ENCODE measurements at regions not wholly inside any gene's neighbourhood (a gene's known extent, or its start where the extent isn't known, plus 50 kb on each side); places are given as distances from the start of the nearest gene placed in this dataset.
"Not testable (repeated sequence)": the region's sequence is repeated elsewhere in the genome, so short reads cannot be mapped to it uniquely, and the experiment has no call there.

GRCh38 chr5:167295681-167296005 is 995.8 kb upstream of the WWC1 start:
- peak; percentile 38 for DNase-seq (ENCODE audit: low read depth, low spot score)

GRCh38 chr5:167296066-167296465 is 995.4 kb upstream of the WWC1 start:
- DNase-seq (ENCODE audit: low read depth, low spot score): peak; percentile 25

GRCh38 chr5:167296661-167297060 is 994.8 kb upstream of the WWC1 start:
- peak; percentile 33 for DNase-seq (ENCODE audit: low read depth, low spot score)

GRCh38 chr5:167299861-167300260 is 991.6 kb upstream of the WWC1 start:
- not testable (repeated sequence) for DNase-seq (ENCODE audit: low read depth, low spot score)

- no peak for DNase-seq (ENCODE audit: low read depth, low spot score)
Observed at GRCh38 chr5:167303582-167303981, 987.9 kb upstream of the WWC1 start.

GRCh38 chr5:167304834-167305469 is 986.5 kb upstream of the WWC1 start:
- peak; percentile 13 for DNase-seq (ENCODE audit: low read depth, low spot score)

- no peak for DNase-seq (ENCODE audit: low read depth, low spot score)
Observed at GRCh38 chr5:167305591-167306213, 985.7 kb upstream of the WWC1 start.

GRCh38 chr5:167307042-167307441 is 984.4 kb upstream of the WWC1 start:
- DNase-seq (ENCODE audit: low read depth, low spot score): no peak

- no peak for DNase-seq (ENCODE audit: low read depth, low spot score)
Observed at GRCh38 chr5:167308466-167308865, 983.0 kb upstream of the WWC1 start.

- DNase-seq (ENCODE audit: low read depth, low spot score): no peak
Observed at GRCh38 chr5:167309941-167310517, 981.4 kb upstream of the WWC1 start.

GRCh38 chr5:167311340-167311739 is 980.1 kb upstream of the WWC1 start:
- DNase-seq (ENCODE audit: low read depth, low spot score): no peak

- no peak for DNase-seq (ENCODE audit: low read depth, low spot score)
Observed at GRCh38 chr5:167312225-167312624, 979.2 kb upstream of the WWC1 start.

GRCh38 chr5:167315762-167316161 is 975.7 kb upstream of the WWC1 start:
- DNase-seq (ENCODE audit: low read depth, low spot score): no peak

GRCh38 chr5:167317884-167318283 is 973.6 kb upstream of the WWC1 start:
- DNase-seq (ENCODE audit: low read depth, low spot score): no peak

GRCh38 chr5:167319243-167319642 is 972.2 kb upstream of the WWC1 start:
- DNase-seq (ENCODE audit: low read depth, low spot score): no peak

GRCh38 chr5:167320019-167320418 is 971.4 kb upstream of the WWC1 start:
- DNase-seq (ENCODE audit: low read depth, low spot score): no peak

GRCh38 chr5:167332309-167332708 is 959.1 kb upstream of the WWC1 start:
- peak; percentile 4 for DNase-seq (ENCODE audit: low read depth, low spot score)

GRCh38 chr5:167336161-167336560 is 955.3 kb upstream of the WWC1 start:
- DNase-seq (ENCODE audit: low read depth, low spot score): no peak

GRCh38 chr5:167339205-167339604 is 952.2 kb upstream of the WWC1 start:
- DNase-seq (ENCODE audit: low read depth, low spot score): no peak

GRCh38 chr5:167346461-167346860 is 945.0 kb upstream of the WWC1 start:
- no peak for DNase-seq (ENCODE audit: low read depth, low spot score)

- no peak for DNase-seq (ENCODE audit: low read depth, low spot score)
Observed at GRCh38 chr5:167348251-167348926, 943.1 kb upstream of the WWC1 start.

- no peak for DNase-seq (ENCODE audit: low read depth, low spot score)
Observed at GRCh38 chr5:167348980-167349379, 942.5 kb upstream of the WWC1 start.

- DNase-seq (ENCODE audit: low read depth, low spot score): no peak
Observed at GRCh38 chr5:167351316-167351715, 940.1 kb upstream of the WWC1 start.
